GM18517 (cell line): ENCODE measurements at regions not wholly inside any gene's neighbourhood (a gene's known extent, or its start where the extent isn't known, plus 50 kb on each side); places are given as distances from the start of the nearest gene placed in this dataset.

ENCODE experiments used
- ATAC-seq: cut with Tn5 transposase; IDR thresholded peaks from one replicate; pipeline ENCODE4 v1.9.1; 2021; ENCODE audit warnings: mild to moderate bottlenecking, moderate library complexity; ENCODE audit not compliant: unreplicated experiment

DNA sequence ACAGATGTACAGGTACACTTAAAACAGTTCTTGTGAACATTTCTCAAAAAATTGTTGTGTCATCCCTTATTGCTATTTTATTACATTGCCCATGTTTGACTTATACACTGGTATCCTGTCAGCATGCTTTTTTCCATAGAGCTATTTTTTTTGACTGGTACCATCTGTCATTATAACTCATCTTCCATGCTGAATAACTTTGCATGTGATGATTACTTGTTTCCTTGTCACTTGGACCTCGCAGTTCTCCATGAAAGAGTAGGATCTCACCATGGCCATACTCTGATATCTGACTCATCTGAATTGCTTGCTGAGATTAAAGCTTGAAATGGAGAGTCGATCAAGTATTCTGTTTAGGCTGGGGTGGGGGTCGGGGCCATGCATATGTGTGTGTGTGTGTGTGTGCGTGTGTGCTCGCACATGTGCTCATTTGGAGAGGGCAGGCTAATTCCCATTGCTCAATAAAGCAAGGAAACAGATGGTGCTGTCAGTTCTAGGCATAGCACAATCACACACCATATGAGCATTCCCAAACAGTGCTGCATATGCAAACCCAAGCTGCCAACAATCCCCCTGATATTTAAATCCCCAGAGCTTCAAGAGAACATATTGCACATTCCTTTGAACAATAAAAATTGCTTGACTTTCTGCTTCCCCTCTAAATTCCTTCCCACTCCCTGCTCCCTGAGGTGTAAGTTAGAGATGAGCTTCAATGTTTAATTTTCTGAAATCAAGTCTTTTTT lies 62.9 kb downstream of the NHLRC3 start:
- ATAC-seq: no peak

GRCh38 chr13:39102981-39103490 lies 64.8 kb downstream of the NHLRC3 start:
- ATAC-seq: no peak

DNA sequence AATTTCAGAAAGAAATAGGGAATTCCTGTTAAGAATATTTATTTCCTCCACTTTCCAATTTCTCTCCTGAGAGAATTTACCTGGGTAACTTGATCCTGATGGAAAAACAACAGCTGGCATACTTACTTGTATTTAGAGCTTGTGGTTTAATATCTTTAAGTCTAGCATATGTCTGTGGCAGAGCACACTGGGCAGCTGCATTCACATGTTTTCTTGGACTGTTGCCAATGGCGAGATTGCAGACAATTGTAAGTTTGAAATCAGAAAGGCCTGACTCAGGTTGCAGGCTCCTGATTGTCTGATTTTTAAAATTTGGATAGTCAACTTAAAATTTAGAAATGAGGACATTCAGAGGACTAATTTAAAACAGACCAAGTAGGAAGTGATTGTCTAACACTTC lies 66.9 kb downstream of the NHLRC3 start:
- no peak for ATAC-seq

DNA sequence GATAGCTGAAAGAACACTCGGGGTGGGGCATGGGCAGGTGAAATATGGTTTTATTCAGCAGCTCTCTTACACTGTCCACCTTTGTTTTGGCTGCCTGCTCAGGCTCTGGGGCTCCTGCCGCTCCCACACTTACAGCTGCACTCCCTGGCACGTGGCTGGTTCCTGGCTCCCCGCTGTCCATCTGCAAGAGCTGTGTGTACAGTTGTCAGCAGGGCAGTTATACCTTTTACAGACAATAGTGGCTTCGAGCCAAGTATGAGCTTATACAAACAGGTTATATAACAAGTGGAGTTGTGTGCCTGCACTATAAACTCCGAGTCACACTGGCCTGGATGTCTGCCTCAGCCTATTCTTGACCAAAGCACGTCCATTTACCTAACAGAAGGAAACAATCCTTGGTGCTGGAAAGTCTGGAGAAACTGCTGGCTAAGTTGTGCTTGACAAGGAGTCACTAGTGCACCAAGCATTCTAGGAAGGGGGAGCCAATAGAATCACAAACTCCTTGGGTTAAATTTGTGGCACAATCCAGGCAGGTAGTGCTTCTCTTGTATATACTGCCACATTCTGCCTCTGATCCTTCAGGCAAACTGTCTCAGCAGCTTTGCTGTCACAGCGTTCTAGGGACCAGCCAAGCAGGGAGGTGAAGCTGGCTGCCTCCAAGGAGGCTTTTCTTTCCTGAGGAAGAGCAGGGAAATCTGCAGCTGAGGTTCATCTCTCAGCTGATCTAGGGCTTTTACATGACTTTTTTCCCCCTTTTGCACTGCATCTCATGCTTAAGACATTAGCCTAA lies 68.2 kb downstream of the NHLRC3 start:
- ATAC-seq: no peak

DNA sequence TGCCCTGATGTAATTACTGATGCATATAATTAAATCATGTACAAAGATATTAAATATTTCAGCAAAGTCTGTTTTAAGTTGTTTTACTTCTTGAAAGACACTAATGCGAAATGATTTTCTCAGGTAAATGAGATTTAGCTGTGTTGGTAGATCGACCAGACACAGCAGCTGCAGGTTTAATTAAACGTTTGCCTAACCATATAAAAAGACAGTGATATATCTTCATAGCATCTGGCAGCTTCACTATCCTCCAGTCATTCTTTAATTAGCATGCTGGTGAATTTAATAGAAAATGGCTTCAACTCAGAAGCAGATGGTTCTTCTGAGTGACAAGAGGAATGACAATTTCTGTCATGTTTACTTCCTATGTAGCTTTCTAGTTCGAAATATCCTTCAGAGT lies 69.3 kb downstream of the NHLRC3 start:
- no peak for ATAC-seq

DNA sequence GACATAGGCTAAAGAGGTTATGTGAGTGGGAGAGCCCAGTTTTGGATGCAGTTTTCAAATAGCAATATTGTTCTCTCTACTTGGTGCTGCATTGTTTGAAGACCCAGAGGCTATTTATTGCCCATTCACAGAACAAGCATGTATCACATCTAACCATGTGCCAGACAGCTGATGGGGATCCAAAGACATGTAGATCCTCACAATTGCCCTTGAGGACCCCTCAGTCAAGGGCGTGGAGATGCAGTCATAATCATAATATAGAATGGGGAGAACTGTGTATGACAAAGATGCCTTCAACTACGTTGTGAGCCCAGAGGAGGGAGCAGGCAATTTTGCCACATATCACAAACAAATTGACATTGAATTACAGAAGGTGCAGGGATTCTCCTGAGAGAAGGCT lies 70.5 kb downstream of the NHLRC3 start:
- no peak for ATAC-seq

DNA sequence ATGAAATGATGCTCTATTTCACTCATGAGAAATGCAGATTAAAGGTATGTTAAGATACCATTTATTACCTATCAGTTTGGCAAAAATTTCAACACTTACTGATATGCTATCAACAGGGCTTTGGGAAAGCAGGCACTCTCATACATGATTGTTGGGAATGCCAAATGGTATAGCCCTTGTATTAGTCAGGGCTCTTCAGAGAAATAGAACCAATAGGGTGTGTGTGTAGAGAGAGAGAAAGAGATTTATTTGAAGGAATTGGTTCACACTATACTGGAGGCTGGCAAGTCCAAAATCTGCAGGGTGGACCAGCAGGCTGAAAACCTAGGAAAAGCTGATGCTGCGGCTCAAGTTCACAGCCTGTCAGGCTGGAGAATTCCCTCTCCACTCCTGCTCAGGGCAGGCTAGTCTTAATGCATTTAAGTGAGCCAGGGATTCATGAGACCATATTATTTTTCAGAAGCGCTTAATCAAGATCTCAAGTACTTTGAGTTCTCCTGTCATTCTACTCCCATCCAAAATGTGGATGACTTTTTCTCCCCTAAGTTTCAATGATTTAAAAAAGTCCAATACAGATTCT lies 72.4 kb downstream of the NHLRC3 start:
- ATAC-seq: no peak

DNA sequence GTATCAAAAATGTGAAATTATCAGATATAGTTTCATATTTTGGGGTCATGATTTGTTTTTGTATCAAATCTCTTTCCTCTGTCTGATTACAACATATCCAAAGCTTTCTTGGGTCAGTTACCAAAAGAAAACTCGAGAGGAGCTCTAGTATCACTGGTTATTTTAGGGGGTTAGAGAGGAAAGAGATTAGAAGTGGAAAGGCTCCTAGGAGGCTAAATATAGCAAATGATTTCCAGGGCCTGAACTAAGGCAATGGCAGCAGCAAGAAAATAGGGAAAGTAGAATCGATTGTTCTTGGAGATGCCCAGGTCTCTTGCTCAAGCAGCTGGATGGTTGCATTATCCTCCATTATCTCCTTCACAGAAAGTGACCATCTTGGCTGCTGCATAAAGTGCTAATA lies 72.9 kb downstream of the NHLRC3 start:
- ATAC-seq: no peak

DNA sequence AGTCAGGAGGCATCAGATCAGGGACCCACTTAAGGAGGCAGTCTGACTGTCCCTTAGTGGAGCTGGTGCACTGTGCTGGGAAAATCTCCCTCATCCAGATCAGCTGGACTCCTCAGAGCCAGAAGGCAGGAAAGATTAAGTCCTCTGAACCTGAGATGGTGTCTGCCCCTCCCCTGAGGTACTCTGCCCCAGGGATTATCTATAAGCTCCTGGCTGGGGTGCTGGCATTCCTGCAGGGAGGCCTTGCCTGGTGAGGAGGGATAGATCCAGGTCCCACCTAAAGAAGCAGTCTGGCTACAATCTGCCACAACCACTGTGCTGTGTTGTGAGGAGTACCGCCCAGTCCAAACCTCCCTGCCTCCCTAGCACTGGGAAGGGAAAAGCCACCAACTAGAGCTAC lies 81.2 kb downstream of the NHLRC3 start:
- ATAC-seq: no peak

GRCh38 chr13:39123578-39123977 lies 85.3 kb downstream of the NHLRC3 start:
- no peak for ATAC-seq

- ATAC-seq: no peak
Observed at GRCh38 chr13:39129213-39129612, 91.0 kb downstream of the NHLRC3 start.

- no peak for ATAC-seq
Observed at GRCh38 chr13:39130301-39130700, 92.0 kb downstream of the NHLRC3 start.

DNA sequence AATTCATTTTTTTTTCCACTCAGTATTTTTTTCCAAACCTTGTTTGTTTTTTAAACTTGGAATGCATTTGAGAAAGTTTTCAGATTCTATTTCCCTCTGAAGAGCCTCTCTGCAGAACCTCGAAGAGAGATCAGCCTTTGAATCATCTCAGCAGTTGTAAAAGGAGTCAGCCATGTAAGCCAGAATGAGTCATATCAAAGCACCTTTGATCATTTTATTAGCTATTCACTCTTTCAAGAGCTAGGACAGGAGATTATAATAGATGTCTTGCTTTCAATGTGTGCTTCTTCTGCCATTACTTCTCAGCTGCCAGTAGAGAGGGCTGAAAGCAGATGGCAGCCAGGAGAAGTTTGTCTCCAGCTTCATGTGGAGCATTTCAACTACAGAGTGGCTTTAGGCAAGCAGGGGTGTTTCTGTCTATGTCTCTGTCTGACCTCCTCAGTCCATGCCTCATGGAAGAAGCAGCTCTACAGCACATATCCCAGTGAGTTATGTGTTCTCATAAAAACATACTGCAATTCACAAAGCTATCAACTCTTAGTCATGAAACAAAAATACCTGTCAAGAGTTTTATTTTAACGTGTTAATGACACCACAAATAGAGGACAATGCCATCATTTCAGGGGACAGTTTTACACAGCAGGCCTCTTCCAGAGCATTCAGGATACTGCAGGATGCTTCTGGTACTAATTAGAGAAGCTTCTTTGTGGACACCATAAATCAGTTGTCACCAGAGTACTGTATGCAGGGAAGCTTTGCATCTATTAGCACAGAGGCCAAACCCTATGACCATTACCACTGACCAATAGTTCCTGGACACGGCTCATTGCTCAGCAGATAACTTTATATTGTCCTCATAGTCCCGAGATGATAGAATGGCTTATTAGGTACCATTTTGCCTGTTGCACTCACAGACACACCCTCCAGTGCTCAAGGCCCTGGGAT lies 94.3 kb downstream of the NHLRC3 start:
- ATAC-seq: no peak

DNA sequence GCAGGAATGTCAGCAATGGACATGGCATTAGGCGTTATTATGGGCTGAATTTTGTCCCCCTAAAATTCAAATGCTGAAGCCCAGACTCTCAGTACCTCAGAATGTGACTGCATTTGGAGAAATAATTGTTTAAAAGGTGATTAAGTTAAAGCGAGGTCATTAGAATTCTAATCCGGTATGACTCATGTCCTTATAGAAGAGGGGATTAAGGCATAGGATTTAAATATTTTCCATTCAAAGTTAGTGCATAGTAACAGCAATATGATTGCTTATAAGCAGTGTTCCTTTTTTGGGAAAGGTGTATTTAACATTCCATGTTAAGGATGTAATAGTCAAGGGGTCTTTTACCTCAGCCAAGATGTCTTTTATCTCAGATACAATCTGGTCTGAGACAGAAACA lies 95.5 kb downstream of the NHLRC3 start:
- no peak for ATAC-seq

DNA sequence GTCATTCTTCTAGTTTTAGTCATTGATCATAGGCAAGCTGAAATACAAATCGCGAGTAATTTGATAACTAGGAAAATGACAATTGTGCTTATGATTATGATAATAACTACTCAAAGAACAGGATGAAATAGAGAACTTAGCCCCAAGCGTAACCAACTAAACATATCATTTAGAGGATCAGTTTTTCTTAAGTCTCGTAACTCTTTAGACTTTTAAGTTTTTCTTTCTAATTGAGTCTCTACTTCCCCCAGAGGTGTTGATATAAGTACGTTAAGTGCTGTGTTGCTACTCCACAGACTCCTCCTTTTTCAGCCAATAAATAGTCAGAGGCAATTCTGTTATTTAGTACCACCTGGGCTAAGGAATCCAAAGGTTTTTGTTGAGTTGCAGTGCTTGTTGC lies 96.3 kb downstream of the NHLRC3 start:
- no peak for ATAC-seq

DNA sequence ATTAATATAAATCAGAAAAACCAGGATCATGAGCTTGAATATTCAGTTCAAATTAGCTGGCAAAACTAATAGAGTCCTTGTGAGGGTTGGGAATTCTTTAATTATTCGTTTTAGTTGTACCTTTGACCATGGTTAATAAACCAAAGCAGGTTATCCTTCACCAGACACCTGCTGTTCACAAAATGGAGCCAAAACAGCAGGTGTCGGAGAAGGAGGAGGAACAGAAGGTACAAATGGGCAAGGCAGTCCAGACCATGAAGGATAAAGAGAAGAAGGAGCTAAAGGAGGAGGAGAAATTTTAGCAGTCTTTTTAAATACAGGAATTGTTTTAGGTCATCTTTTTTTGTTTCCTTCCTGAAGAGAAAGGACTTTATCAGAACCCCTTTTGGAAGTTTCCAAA lies 106.1 kb downstream of the NHLRC3 start:
- no peak for ATAC-seq

GRCh38 chr13:39144941-39145533 lies 106.8 kb downstream of the NHLRC3 start:
- ATAC-seq: no peak

GRCh38 chr13:39148513-39148961 lies 110.3 kb downstream of the NHLRC3 start:
- ATAC-seq: no peak

DNA sequence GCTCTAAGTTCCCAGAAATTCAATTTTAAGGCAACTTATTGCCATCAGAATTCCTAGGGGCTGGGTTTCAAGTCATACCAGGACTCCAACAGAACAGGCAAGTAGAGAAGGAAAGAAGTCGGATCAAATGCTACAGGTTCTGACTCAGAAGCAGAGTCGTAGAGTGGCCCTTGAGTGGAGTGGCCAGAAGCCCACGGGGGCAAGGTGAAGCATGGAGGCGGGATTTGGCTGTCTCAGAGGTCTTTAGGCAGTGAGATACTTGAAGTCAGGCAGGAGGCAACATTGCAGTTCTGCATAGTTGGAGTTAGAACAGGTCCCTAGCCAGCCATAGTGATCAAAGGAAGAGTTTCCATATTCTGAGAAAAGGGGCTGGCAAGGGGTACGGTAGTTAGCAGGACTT lies 111.6 kb downstream of the NHLRC3 start:
- ATAC-seq: no peak

- ATAC-seq: no peak
Observed at GRCh38 chr13:39154041-39154440, 115.8 kb downstream of the NHLRC3 start.
